PC-3 (cell line): ENCODE measurements at regions not wholly inside any gene's neighbourhood (a gene's known extent, or its start where the extent isn't known, plus 50 kb on each side); places are given as distances from the start of the nearest gene placed in this dataset.

Source experiments
- ATAC-seq: fragments of 200-7000 bp; cut with Tn5 transposase; 2 replicates; pipeline ENCODE4 v1.9.1; 2020; ENCODE audit warnings: mild to moderate bottlenecking, moderate library complexity
- BruUV-seq: library from RNA; stranded (reverse); fragments of 400-500 nt; replicated peaks from 2 replicates; lab custom pipeline; 2021; lab: Mats Ljungman, UMichigan
- CTCF ChIA-PET: fragments of 300-600 bp; sonication (Branson Sonifier 250); formaldehyde crosslinking; loops from one replicate; lab custom pipeline; 2022; ENCODE audit warnings: antibody characterized with exemption; lab: Charles Lee
- POLR2A ChIA-PET: fragments of 300-600 bp; sonication (Branson Sonifier 250); formaldehyde crosslinking; loops from one replicate; lab custom pipeline; 2022; ENCODE audit warnings: antibody characterized with exemption; ENCODE audit not compliant: unreplicated experiment; lab: Charles Lee
- DNase-seq: peaks from one replicate; pipeline ENCODE4 v3.0.0-alpha.2; 2015
- H2AFZ ChIP-seq: fragments of 300-600 bp; sonication (generic); 2 replicates; pipeline ENCODE4 v1.6.0; 2016; ENCODE audit warnings: antibody characterized with exemption, low read length
- H3F3A ChIP-seq: fragments of 300-600 bp; sonication (generic); one replicate; pipeline ENCODE4 v1.6.0; 2017; ENCODE audit warnings: antibody characterized with exemption, low read length, control low read depth, mild to moderate bottlenecking; ENCODE audit not compliant: unreplicated experiment
- H3K27ac ChIP-seq: fragments of 300-600 bp; sonication (generic); 2 replicates; pipeline ENCODE4 v1.5.1; 2016; ENCODE audit warnings: mild to moderate bottlenecking, low read length
- H3K27me3 ChIP-seq: fragments of 300-600 bp; sonication (generic); 2 replicates; pipeline ENCODE4 v1.6.1; 2016; ENCODE audit warnings: low read length, mixed read lengths
- H3K36me3 ChIP-seq: fragments of 300-600 bp; sonication (generic); 2 replicates; pipeline ENCODE4 v1.6.1; 2016; ENCODE audit warnings: low read depth, mixed run types, low read length, mixed read lengths
- H3K4me1 ChIP-seq: fragments of 300-600 bp; sonication (generic); 2 replicates; pipeline ENCODE4 v1.5.1; 2016; ENCODE audit warnings: low read length; ENCODE audit not compliant: insufficient read depth
- H3K4me2 ChIP-seq: fragments of 300-600 bp; sonication (generic); 2 replicates; pipeline ENCODE4 v1.6.0; 2016; ENCODE audit warnings: low read length
- H3K4me3 ChIP-seq: fragments of 300-600 bp; sonication (generic); 2 replicates; pipeline ENCODE4 v1.5.1; 2016; ENCODE audit warnings: mild to moderate bottlenecking, low read length, mixed read lengths
- H3K79me2 ChIP-seq: fragments of 300-600 bp; sonication (generic); 2 replicates; pipeline ENCODE4 v1.6.1; 2017; ENCODE audit warnings: low read length, mixed read lengths
- H3K9ac ChIP-seq: fragments of 300-600 bp; sonication (generic); 2 replicates; pipeline ENCODE4 v1.6.0; 2016; ENCODE audit warnings: mild to moderate bottlenecking, low read length
- H3K9me2 ChIP-seq: fragments of 300-600 bp; sonication (generic); replicated peaks from 2 replicates; pipeline ENCODE4 v1.6.1; 2016; ENCODE audit warnings: mixed run types, low read length, mixed read lengths
- H3K9me3 ChIP-seq: fragments of 300-600 bp; sonication (generic); 2 replicates; pipeline ENCODE4 v1.6.1; 2016; ENCODE audit warnings: low read length, mixed read lengths
- H4K20me1 ChIP-seq: fragments of 300-600 bp; sonication (generic); 2 replicates; pipeline ENCODE4 v1.6.1; 2016; ENCODE audit warnings: low read length, mixed read lengths
- CTCF ChIP-seq: fragments of 300-600 bp; sonication (generic); conservative IDR thresholded peaks from 2 replicates; pipeline ENCODE4 v1.5.1; 2017; ENCODE audit warnings: antibody characterized with exemption, low read depth, mild to moderate bottlenecking, low read length
- EZH2 ChIP-seq: fragments of 300-600 bp; sonication (generic); IDR thresholded peaks from one replicate; pipeline ENCODE4 v1.6.1; 2017; ENCODE audit warnings: antibody characterized with exemption, mild to moderate bottlenecking, low read length; ENCODE audit not compliant: unreplicated experiment
- EZH2phosphoT487 ChIP-seq: fragments of 300-600 bp; sonication (generic); IDR thresholded peaks from 2 replicates; pipeline ENCODE4 v1.6.1; 2018; ENCODE audit warnings: mild to moderate bottlenecking, antibody characterized with exemption, low read length, borderline replicate concordance
- intact Hi-C: fragments of 100-400 bp; cut with micrococcal nuclease; formaldehyde crosslinking; loops from 2 replicates; pipeline ENCODE4 v1.9.0; 2023

- intact Hi-C loops = no loop called here
- TF ChIP-seq EZH2 (no peak), CTCF (no peak), EZH2phosphoT487 (no peak)
- H4K20me1 ChIP-seq = no peaks in the 10 kb centered on the region
- H3K27ac ChIP-seq = no peak overlapping the region
- H3K4me3 ChIP-seq = no peak overlapping the region
- DNase-seq = no peak
- H3K79me2 ChIP-seq = no peaks in the 10 kb centered on the region
- no peaks in the 10 kb centered on the region for H3K4me1 ChIP-seq
- H3K9me3 ChIP-seq = no peaks in the 10 kb centered on the region
- H3K27me3 ChIP-seq = peaks cover 60% of the 10 kb centered on the region
- no peaks in the 10 kb centered on the region for H3F3A ChIP-seq
- no peak for ATAC-seq
- H3K9me2 ChIP-seq = no peaks in the 10 kb centered on the region
- CTCF ChIA-PET = no interaction called here
- POLR2A ChIA-PET = no interaction called here
- H3K4me2 ChIP-seq = no peak overlapping the region
- BruUV-seq = no TSS peak
- no peak overlapping the region for H2AFZ ChIP-seq
- H3K9ac ChIP-seq = no peak overlapping the region
- H3K36me3 ChIP-seq = no peaks in the 10 kb centered on the region
Observed at GRCh38 chr18:26686532-26686931, 138.2 kb upstream of the KCTD1 start.

- intact Hi-C loops = no loop called here
Observed at GRCh38 chr18:26685438-26686157, 137.2 kb upstream of the KCTD1 start.

GRCh38 chr18:26677957-26678356 is 129.6 kb upstream of the KCTD1 start:
- Histone ChIP-seq H3K79me2 (no peaks in the 10 kb centered on the region), H3K27ac (no peak overlapping the region), H3K27me3 (peaks cover 52% of the 10 kb centered on the region), H4K20me1 (no peaks in the 10 kb centered on the region), H3K9me3 (no peaks in the 10 kb centered on the region), H3K36me3 (no peaks in the 10 kb centered on the region), H3K4me3 (no peak overlapping the region), H3K4me1 (no peaks in the 10 kb centered on the region), H3K4me2 (no peak overlapping the region), H3F3A (no peaks in the 10 kb centered on the region), H2AFZ (no peak overlapping the region), H3K9me2 (no peaks in the 10 kb centered on the region), H3K9ac (no peak overlapping the region)
- ChIA-PET CTCF (no interaction called here), POLR2A (interaction anchor here (0.6 kb wide), 1 partner anchor 39 kb away, joined by 3 read pairs; no protein-coding TSS in a partner anchor)
- no peak for DNase-seq
- ATAC-seq = no peak
- TF ChIP-seq EZH2 (no peak), CTCF (no peak), EZH2phosphoT487 (no peak)
- BruUV-seq = no TSS peak
- intact Hi-C loops = no loop called here

More at GRCh38 chr18:26685438-26686157, 137.2 kb upstream of the KCTD1 start:
- Histone ChIP-seq H3K9me2 (no peaks in the 10 kb centered on the region), H4K20me1 (no peaks in the 10 kb centered on the region), H3K27ac (no peak overlapping the region), H2AFZ (no peak overlapping the region), H3F3A (no peaks in the 10 kb centered on the region), H3K4me1 (no peaks in the 10 kb centered on the region), H3K9ac (no peak overlapping the region), H3K9me3 (no peaks in the 10 kb centered on the region), H3K27me3 (peaks cover 69% of the 10 kb centered on the region), H3K4me3 (no peak overlapping the region), H3K36me3 (no peaks in the 10 kb centered on the region), H3K4me2 (no peak overlapping the region), H3K79me2 (no peaks in the 10 kb centered on the region)
- CTCF ChIA-PET = no interaction called here
- TF ChIP-seq EZH2 (no peak), EZH2phosphoT487 (no peak)
- no TSS peak for BruUV-seq
- POLR2A ChIA-PET = no interaction called here
- DNase-seq (no peak), ATAC-seq (no peak)
